Activated gamma-delta T cell treated with anti-CD3 and anti-CD28 coated beads, Interleukin-2, amount 50 U/mL, for 16 hours (primary cell): ENCODE measurements at regions not wholly inside any gene's neighbourhood (a gene's known extent, or its start where the extent isn't known, plus 50 kb on each side); places are given as distances from the start of the nearest gene placed in this dataset.

Experiments used
- DNase-seq: peaks from one replicate; pipeline ENCODE4 v3.0.0-alpha.2; 2020; ENCODE audit warnings: low read depth

DNA sequence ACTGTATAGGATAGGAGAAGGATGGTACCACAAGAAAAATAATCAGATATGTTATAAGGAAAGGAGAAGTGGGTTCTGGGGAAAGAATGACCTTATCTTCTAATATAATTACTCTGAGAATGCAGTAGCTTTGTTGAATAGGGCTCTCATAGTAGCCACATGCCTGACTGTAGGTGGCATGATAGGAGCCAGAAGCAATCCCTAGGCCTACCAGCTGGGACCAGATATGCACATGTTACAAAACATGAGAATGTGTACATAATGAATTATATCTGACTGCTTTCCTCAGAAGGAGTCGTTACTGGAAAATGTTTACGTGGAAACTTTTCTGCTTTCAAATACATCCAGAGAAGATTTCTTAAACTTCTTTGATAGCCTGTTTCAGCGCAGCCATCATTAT, 53.2 kb upstream of the FAM3C start:
- no peak for DNase-seq

DNA sequence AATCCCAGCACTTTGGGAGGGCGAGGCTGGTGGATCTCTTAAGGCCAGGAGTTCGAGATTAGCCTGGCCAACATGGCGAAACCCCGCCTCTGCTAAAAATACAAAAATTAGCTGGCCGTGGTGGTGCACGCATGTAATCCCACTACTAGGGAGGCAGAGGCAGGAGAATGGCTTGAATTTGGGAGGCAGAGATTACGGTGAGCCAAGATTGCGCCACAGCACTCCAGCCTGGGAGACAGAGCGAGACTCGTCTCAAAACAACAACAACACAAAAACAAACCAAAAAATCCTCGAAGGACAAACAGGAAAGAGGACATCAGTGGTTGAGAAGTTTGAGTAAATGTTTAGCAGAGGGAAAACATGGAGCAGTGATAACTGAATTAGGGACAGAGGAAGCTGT, 52.3 kb upstream of the FAM3C start:
- no peak for DNase-seq

DNA sequence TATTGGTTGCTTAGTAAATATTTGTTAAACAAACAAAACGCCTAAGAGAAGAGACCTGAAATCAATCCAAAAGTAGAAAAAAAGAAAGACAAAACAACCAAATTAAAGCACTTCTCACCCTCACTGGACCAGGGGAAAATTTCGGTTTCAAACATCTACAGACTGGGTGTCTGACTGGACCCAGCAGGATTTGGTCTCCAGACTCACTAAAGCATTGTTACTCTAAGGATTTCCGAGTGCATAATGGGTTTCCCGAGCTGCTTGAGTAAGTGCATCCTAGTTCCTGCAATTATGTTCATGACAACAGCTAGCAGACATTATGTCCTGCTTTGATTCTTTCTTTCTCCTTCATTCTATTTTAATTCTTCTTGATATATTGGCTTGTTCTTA, 51.8 kb upstream of the FAM3C start:
- no peak for DNase-seq

DNA sequence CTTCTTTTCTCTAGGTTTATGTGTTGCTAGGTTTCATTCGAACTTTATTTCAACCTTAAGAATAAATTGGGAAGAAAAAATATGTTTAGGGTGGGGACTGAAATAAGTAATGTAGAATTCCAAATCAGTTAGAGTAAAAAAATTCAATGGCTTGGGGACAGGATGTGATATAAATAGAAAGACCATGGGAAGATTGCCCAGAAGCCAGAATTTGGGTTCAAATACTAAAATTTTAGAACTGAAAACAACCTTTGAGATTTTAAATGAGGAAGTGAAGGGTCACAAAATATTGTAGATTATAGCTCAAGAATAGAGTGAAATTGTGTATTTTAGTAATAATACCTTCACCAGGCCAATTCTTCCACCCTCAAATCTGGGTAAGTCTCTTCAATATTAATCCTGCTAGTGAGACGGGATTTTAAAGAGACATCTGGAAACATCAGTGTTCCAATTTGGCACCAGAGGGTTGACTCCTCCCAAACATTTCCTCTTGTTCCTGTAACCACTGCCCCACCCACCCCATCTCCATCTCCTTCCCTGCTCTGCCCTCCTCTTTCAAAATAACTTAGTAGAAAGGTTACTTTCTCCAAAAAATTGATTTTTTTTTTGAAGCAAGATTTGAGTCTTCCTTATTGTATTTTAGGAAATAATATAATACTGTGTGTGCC, 51.3 kb upstream of the FAM3C start:
- no peak for DNase-seq

DNA sequence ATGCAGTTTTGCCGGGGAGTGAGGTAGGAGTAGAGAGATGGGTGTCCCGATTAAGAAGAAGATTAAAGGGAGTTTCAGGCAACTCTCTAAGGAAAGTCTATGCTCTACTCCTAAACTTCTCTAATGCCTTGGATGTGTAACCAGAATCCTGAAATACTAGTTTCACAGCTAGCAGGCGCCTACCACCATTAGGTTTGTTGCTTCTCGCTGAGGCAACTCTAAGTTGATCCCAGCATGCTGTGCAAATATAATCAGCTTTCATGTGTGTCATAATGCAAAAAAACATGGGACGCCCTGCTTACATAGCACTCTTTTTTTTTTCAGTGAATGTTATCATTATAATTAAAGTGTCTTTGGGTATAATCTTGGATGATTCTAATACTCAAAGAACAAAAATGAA, 50.4 kb upstream of the FAM3C start:
- DNase-seq: no peak
